Jurkat, Clone E6-1 (cell line): ENCODE measurements at regions not wholly inside any gene's neighbourhood (a gene's known extent, or its start where the extent isn't known, plus 50 kb on each side); places are given as distances from the start of the nearest gene placed in this dataset.

Experiments used
- DNase-seq: peaks from one replicate; pipeline ENCODE4 v3.0.0-alpha.2; 2011; ENCODE audit warnings: low read depth, low spot score
- H3K4me3 ChIP-seq: 2 replicates; pipeline ENCODE4 v1.5.1; 2011; ENCODE audit warnings: mild to moderate bottlenecking, low read length, control low read depth, moderate library complexity

- no peak overlapping the region for H3K4me3 ChIP-seq
- no peak for DNase-seq
These were observed 142.1 kb upstream of the NAALADL2 start for GRCh38 chr3:174716956-174717505.

GRCh38 chr3:174720717-174721116 is 138.4 kb upstream of the NAALADL2 start:
- no peak for DNase-seq
- no peak overlapping the region for H3K4me3 ChIP-seq

GRCh38 chr3:174725303-174725702 is 133.8 kb upstream of the NAALADL2 start:
- DNase-seq: no peak
- no peak overlapping the region for H3K4me3 ChIP-seq

GRCh38 chr3:174737966-174738365 is 121.2 kb upstream of the NAALADL2 start:
- no peak overlapping the region for H3K4me3 ChIP-seq
- no peak for DNase-seq

GRCh38 chr3:174749143-174749542 is 110.0 kb upstream of the NAALADL2 start:
- no peak overlapping the region for H3K4me3 ChIP-seq
- DNase-seq: no peak

GRCh38 chr3:174755833-174756829 is 103.0 kb upstream of the NAALADL2 start:
- H3K4me3 ChIP-seq: no peak overlapping the region
- DNase-seq: no peak

GRCh38 chr3:174758943-174759342 is 100.2 kb upstream of the NAALADL2 start:
- no peak for DNase-seq
- H3K4me3 ChIP-seq: no peak overlapping the region

GRCh38 chr3:174767406-174767805 is 91.7 kb upstream of the NAALADL2 start:
- DNase-seq: no peak

GRCh38 chr3:174767853-174768382 is 91.2 kb upstream of the NAALADL2 start:
- no peak for DNase-seq
- no peak overlapping the region for H3K4me3 ChIP-seq

More at GRCh38 chr3:174767406-174767805, 91.7 kb upstream of the NAALADL2 start:
- no peak overlapping the region for H3K4me3 ChIP-seq

- DNase-seq: no peak
- H3K4me3 ChIP-seq: no peak overlapping the region
These were observed 90.0 kb upstream of the NAALADL2 start for GRCh38 chr3:174769171-174769570.

- H3K4me3 ChIP-seq: no peak overlapping the region
- DNase-seq: no peak
These were observed 83.5 kb upstream of the NAALADL2 start for GRCh38 chr3:174775603-174776002.

GRCh38 chr3:174776123-174776522 is 83.0 kb upstream of the NAALADL2 start:
- DNase-seq: no peak
- no peak overlapping the region for H3K4me3 ChIP-seq

- no peak overlapping the region for H3K4me3 ChIP-seq
- DNase-seq: no peak
These were observed 82.5 kb upstream of the NAALADL2 start for GRCh38 chr3:174776636-174777035.

GRCh38 chr3:174777813-174778212 is 81.3 kb upstream of the NAALADL2 start:
- H3K4me3 ChIP-seq: no peak overlapping the region
- DNase-seq: no peak

- H3K4me3 ChIP-seq: no peak overlapping the region
- no peak for DNase-seq
These were observed 75.6 kb upstream of the NAALADL2 start for GRCh38 chr3:174783502-174783901.

GRCh38 chr3:174784206-174784934 is 74.8 kb upstream of the NAALADL2 start:
- H3K4me3 ChIP-seq: no peak overlapping the region
- no peak for DNase-seq

GRCh38 chr3:174786825-174787224 is 72.3 kb upstream of the NAALADL2 start:
- H3K4me3 ChIP-seq: no peak overlapping the region
- DNase-seq: no peak

- H3K4me3 ChIP-seq: no peak overlapping the region
- no peak for DNase-seq
These were observed 68.0 kb upstream of the NAALADL2 start for GRCh38 chr3:174791161-174791560.

- H3K4me3 ChIP-seq: no peak overlapping the region
- DNase-seq: no peak
These were observed 66.3 kb upstream of the NAALADL2 start for GRCh38 chr3:174792864-174793263.
